Liver (tissue), 3 donors: ENCODE measurements at regions not wholly inside any gene's neighbourhood (a gene's known extent, or its start where the extent isn't known, plus 50 kb on each side); places are given as distances from the start of the nearest gene placed in this dataset.

ENCODE experiments used
- EGR1 ChIP-seq, 2 donors: IDR thresholded peaks; 2 replicates each; pipeline ENCODE4 v1.6.1; 2016 to 2018; ENCODE audit warnings: antibody characterized with exemption in 2 of 2, low read depth in 2 of 2
- TF ChIP-seq, protein P1 (sequence below): IDR thresholded peaks from 2 replicates; pipeline ENCODE4 v1.6.1; 2016; ENCODE audit warnings: antibody characterized with exemption
- TF ChIP-seq, protein P2 (sequence below): fragments of 150-350 bp; IDR thresholded peaks from 2 replicates; pipeline ENCODE4 v1.5.1; 2017; ENCODE audit warnings: improper control_type of control experiment, low read depth, low read length; ENCODE audit not compliant: missing input control
- TF ChIP-seq, protein P3 (sequence below): IDR thresholded peaks from 2 replicates; pipeline ENCODE4 v1.6.1; 2016; ENCODE audit warnings: antibody characterized with exemption, mild to moderate bottlenecking
- donor health status: healthy.
- donor health status: healthy.

DNA sequence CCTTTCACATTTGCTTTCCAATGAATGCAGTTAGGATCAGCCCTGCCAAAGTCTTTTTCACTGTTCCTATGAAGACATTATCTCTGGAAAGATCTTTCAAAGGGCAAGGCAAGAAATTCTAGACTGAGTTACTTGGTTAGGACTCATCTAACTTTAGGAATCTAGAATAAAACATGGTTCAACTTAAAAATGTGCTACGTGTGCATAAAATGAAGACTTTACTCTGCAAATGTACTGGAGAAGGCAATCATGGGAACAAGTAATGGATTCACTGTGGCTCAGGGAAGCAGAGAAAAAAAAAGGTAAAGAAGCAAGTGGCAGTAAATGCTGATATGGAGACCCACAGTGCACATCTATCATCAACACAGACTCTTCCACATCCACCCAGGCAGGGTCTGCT, 297.4 kb downstream of the HNRNPD start:
- TF ChIP-seq, protein P1, sequence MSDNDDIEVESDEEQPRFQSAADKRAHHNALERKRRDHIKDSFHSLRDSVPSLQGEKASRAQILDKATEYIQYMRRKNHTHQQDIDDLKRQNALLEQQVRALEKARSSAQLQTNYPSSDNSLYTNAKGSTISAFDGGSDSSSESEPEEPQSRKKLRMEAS: no peak
- TF ChIP-seq, protein P2, sequence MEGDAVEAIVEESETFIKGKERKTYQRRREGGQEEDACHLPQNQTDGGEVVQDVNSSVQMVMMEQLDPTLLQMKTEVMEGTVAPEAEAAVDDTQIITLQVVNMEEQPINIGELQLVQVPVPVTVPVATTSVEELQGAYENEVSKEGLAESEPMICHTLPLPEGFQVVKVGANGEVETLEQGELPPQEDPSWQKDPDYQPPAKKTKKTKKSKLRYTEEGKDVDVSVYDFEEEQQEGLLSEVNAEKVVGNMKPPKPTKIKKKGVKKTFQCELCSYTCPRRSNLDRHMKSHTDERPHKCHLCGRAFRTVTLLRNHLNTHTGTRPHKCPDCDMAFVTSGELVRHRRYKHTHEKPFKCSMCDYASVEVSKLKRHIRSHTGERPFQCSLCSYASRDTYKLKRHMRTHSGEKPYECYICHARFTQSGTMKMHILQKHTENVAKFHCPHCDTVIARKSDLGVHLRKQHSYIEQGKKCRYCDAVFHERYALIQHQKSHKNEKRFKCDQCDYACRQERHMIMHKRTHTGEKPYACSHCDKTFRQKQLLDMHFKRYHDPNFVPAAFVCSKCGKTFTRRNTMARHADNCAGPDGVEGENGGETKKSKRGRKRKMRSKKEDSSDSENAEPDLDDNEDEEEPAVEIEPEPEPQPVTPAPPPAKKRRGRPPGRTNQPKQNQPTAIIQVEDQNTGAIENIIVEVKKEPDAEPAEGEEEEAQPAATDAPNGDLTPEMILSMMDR: no peak
- no peak for TF ChIP-seq EGR1 (IDR thresholded peaks at IDR 0.05; ENCODE audit: low read depth in 2 of 2)
- TF ChIP-seq, protein P3, sequence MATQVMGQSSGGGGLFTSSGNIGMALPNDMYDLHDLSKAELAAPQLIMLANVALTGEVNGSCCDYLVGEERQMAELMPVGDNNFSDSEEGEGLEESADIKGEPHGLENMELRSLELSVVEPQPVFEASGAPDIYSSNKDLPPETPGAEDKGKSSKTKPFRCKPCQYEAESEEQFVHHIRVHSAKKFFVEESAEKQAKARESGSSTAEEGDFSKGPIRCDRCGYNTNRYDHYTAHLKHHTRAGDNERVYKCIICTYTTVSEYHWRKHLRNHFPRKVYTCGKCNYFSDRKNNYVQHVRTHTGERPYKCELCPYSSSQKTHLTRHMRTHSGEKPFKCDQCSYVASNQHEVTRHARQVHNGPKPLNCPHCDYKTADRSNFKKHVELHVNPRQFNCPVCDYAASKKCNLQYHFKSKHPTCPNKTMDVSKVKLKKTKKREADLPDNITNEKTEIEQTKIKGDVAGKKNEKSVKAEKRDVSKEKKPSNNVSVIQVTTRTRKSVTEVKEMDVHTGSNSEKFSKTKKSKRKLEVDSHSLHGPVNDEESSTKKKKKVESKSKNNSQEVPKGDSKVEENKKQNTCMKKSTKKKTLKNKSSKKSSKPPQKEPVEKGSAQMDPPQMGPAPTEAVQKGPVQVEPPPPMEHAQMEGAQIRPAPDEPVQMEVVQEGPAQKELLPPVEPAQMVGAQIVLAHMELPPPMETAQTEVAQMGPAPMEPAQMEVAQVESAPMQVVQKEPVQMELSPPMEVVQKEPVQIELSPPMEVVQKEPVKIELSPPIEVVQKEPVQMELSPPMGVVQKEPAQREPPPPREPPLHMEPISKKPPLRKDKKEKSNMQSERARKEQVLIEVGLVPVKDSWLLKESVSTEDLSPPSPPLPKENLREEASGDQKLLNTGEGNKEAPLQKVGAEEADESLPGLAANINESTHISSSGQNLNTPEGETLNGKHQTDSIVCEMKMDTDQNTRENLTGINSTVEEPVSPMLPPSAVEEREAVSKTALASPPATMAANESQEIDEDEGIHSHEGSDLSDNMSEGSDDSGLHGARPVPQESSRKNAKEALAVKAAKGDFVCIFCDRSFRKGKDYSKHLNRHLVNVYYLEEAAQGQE: no peak
